ENCODE measurements at regions not wholly inside any gene's neighbourhood (a gene's known extent, or its start where the extent isn't known, plus 50 kb on each side); places are given as distances from the start of the nearest gene placed in this dataset.

DNA sequence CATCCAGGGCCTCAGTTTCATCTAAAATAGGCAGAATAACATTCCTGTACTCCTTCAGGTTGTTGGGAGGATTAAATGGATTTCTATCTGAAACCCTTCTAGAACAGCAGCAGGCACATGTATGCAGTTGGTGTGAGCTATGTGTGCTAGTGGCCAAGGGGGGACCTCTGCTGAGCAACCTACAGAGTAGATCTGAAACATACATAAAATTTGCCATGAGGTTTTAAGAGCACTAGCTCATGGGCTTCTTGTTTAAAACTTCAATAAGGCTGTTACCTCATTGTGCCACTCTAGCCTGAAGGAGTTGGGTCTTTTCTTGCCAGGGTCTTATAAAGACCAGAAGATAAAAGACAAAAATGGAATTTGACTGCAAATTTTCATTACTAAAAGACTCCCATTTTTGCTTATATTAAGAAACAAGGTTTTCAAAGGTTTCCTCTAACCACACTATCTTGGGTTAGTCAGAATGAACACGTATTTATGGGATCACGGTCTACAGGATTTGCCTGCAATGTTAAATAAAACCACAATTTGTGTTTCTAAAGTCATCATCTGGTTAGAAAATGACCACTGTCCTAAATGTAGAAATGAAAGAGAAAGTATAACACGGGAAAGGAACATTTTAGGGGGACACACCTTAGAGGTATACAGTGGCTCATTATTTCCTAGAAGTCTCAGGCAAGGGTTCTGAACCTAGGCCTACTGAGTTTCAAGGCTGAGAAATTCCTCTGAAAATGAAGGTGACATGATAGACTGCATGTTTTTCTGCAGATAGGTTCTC is 144.9 kb upstream of the OLIG3 start:
- TF ChIP-seq, protein P1, sequence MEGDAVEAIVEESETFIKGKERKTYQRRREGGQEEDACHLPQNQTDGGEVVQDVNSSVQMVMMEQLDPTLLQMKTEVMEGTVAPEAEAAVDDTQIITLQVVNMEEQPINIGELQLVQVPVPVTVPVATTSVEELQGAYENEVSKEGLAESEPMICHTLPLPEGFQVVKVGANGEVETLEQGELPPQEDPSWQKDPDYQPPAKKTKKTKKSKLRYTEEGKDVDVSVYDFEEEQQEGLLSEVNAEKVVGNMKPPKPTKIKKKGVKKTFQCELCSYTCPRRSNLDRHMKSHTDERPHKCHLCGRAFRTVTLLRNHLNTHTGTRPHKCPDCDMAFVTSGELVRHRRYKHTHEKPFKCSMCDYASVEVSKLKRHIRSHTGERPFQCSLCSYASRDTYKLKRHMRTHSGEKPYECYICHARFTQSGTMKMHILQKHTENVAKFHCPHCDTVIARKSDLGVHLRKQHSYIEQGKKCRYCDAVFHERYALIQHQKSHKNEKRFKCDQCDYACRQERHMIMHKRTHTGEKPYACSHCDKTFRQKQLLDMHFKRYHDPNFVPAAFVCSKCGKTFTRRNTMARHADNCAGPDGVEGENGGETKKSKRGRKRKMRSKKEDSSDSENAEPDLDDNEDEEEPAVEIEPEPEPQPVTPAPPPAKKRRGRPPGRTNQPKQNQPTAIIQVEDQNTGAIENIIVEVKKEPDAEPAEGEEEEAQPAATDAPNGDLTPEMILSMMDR (IDR thresholded peaks at IDR 0.05): no peak
- no peak for TF ChIP-seq TCF7L2 (IDR thresholded peaks at IDR 0.05; ENCODE audit: low read depth, low read length)
- no peak for TF ChIP-seq POLR2AphosphoS5 (IDR thresholded peaks at IDR 0.05; ENCODE audit: low read depth, low read length)

Measured in Panc1 (cell line).